Loucy (cell line): ENCODE measurements at regions not wholly inside any gene's neighbourhood (a gene's known extent, or its start where the extent isn't known, plus 50 kb on each side); places are given as distances from the start of the nearest gene placed in this dataset.

Experiments
- H2AFZ ChIP-seq: fragments of 200-600 bp; sonication (generic); 2 replicates; pipeline ENCODE4 v1.6.0; 2016; ENCODE audit warnings: antibody characterized with exemption, mild to moderate bottlenecking, low read length, moderate library complexity
- H3F3A ChIP-seq: fragments of 200-600 bp; 2 replicates; pipeline ENCODE4 v1.6.0; 2016; ENCODE audit warnings: antibody characterized with exemption, low read depth, mild to moderate bottlenecking
- H3K27me3 ChIP-seq: fragments of 200-600 bp; sonication (generic); 2 replicates; pipeline ENCODE4 v1.6.1; 2014; ENCODE audit warnings: low read length, mild to moderate bottlenecking; ENCODE audit not compliant: insufficient read depth, poor library complexity, severe bottlenecking
- H3K36me3 ChIP-seq: fragments of 200-600 bp; sonication (generic); 2 replicates; pipeline ENCODE4 v1.6.1; 2016; ENCODE audit warnings: low read length; ENCODE audit not compliant: insufficient read depth
- H3K4me1 ChIP-seq: fragments of 200-600 bp; sonication (generic); 2 replicates; pipeline ENCODE4 v1.5.1; 2014; ENCODE audit warnings: low read length, mild to moderate bottlenecking; ENCODE audit not compliant: insufficient read depth, poor library complexity, severe bottlenecking
- H3K4me2 ChIP-seq: fragments of 200-600 bp; sonication (generic); 2 replicates; pipeline ENCODE4 v1.6.0; 2014; ENCODE audit warnings: antibody characterized with exemption, low read length, low read depth, mild to moderate bottlenecking; ENCODE audit not compliant: poor library complexity, severe bottlenecking
- H3K4me3 ChIP-seq: fragments of 200-600 bp; sonication (generic); 2 replicates; pipeline ENCODE4 v1.5.1; 2014; ENCODE audit warnings: low read length, mild to moderate bottlenecking, mixed read lengths; ENCODE audit not compliant: poor library complexity, severe bottlenecking
- H3K79me2 ChIP-seq: fragments of 200-600 bp; sonication (generic); 2 replicates; pipeline ENCODE4 v1.6.1; 2014; ENCODE audit warnings: low read length; ENCODE audit not compliant: insufficient read depth
- H3K9ac ChIP-seq: fragments of 200-600 bp; sonication (generic); 2 replicates; pipeline ENCODE4 v1.6.0; 2014; ENCODE audit warnings: mild to moderate bottlenecking, low read depth, low read length, moderate library complexity; ENCODE audit not compliant: poor library complexity, severe bottlenecking
- H3K9me2 ChIP-seq: fragments of 200-600 bp; sonication (generic); replicated peaks from 2 replicates; pipeline ENCODE4 v1.6.1; 2016; ENCODE audit warnings: low read depth, low read length, mixed read lengths
- H3K9me3 ChIP-seq: fragments of 200-600 bp; sonication (generic); 2 replicates; pipeline ENCODE4 v1.6.1; 2014; ENCODE audit warnings: mild to moderate bottlenecking, antibody characterized with exemption, low read length, low read depth; ENCODE audit not compliant: insufficient read depth
- H4K20me1 ChIP-seq: fragments of 200-600 bp; sonication (generic); 2 replicates; pipeline ENCODE4 v1.6.0; 2014; ENCODE audit warnings: antibody characterized with exemption, low read length, mild to moderate bottlenecking; ENCODE audit not compliant: insufficient read depth, poor library complexity, severe bottlenecking
- CTCF ChIP-seq: fragments of 200-600 bp; sonication (generic); conservative IDR thresholded peaks from 2 replicates; pipeline ENCODE4 v1.5.1; 2014; ENCODE audit warnings: mild to moderate bottlenecking, antibody characterized with exemption, low read length
- EZH2phosphoT487 ChIP-seq: fragments of 200-600 bp; IDR thresholded peaks from 2 replicates; pipeline ENCODE4 v1.6.1; 2018; ENCODE audit warnings: antibody characterized with exemption, mild to moderate bottlenecking, moderate library complexity, borderline replicate concordance

DNA sequence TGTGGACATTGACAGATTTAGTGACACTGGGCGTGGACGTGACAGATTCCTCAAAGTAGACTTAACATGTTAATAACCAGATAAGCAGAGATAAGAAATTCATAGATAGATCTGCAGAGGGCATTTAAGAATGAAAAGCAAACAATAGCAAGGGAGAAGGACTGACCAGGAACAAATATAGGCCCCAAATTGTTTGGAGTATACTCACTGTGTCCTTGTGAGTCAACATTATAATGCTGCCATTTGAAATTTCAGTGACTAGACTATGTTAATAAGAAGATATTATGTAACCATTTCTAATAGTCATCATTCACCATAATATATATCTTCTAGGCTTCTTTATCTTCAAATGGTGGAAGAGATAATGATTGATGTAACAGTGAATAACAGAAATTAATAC lies 78.1 kb upstream of the SLC38A11 start:
- Histone ChIP-seq H3K4me2 (no peak overlapping the region), H3K4me1 (no peaks in the 10 kb centered on the region), H3K79me2 (no peaks in the 10 kb centered on the region), H3K4me3 (no peak overlapping the region), H3K9me3 (no peaks in the 10 kb centered on the region), H3K9me2 (no peaks in the 10 kb centered on the region), H3K9ac (no peak overlapping the region), H3K36me3 (no peaks in the 10 kb centered on the region), H3K27me3 (no peaks in the 10 kb centered on the region), H3F3A (no peaks in the 10 kb centered on the region), H2AFZ (no peak overlapping the region), H4K20me1 (no peaks in the 10 kb centered on the region)
- TF ChIP-seq EZH2phosphoT487 = no peak
- TF ChIP-seq CTCF = no peak

DNA sequence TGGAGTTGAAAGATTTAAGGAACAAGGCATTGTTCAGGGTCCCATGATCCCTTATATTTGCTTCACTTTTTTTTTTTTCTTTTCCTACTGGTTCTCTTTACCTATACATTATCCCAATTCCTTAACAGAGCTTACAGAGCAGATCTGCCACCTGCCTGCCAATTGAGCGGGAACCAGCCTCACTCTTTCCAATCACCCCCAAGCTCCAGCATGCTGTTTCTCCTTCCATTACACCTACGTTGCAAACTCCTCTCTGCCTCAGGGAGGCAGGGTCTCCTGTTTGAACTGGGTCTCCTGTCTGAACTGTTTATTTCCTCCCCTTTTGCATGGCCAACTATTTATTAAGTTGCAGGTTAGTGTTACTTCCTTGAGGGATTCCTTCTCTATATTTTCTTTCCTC lies 77.2 kb upstream of the SLC38A11 start:
- Histone ChIP-seq H3K36me3 (no peaks in the 10 kb centered on the region), H2AFZ (peak overlapping the region; percentile 54; the same call in 1 of the 2 replicates), H3K27me3 (no peaks in the 10 kb centered on the region), H3K9me3 (no peaks in the 10 kb centered on the region), H3K4me2 (no peak overlapping the region), H3F3A (no peaks in the 10 kb centered on the region), H4K20me1 (no peaks in the 10 kb centered on the region), H3K4me3 (no peak overlapping the region), H3K9me2 (no peaks in the 10 kb centered on the region), H3K79me2 (no peaks in the 10 kb centered on the region), H3K9ac (no peak overlapping the region), H3K4me1 (no peaks in the 10 kb centered on the region)
- no peak; the same call in 1 of the 2 replicates for TF ChIP-seq CTCF
- no peak for TF ChIP-seq EZH2phosphoT487

DNA sequence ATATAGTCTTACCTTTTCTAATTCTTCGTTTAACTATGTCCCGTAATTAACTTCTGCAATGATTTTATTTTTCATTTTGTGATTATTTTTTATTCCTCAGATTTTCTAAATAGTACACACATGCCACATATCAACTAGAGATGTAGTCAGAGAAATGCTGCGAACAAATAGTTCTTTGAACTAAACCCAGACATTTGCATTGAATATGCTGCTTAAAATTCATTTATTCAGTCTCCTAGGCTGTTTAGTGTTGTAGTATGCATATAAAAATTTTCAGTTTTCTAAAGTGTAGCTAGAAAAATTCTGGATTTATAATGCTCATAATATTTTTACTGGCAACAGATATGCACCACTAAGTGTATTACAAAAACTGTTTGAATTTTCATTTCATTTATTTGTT lies 68.9 kb upstream of the SLC38A11 start:
- TF ChIP-seq EZH2phosphoT487 (no peak), CTCF (no peak)
- no peak overlapping the region for H3K9ac ChIP-seq

More for the DNA sequence above, 68.9 kb upstream of the SLC38A11 start:
- H3K9me2 ChIP-seq = no peaks in the 10 kb centered on the region
- H4K20me1 ChIP-seq = no peaks in the 10 kb centered on the region
- no peaks in the 10 kb centered on the region for H3K27me3 ChIP-seq
- H2AFZ ChIP-seq = no peak overlapping the region
- no peak overlapping the region for H3K4me3 ChIP-seq
- no peaks in the 10 kb centered on the region for H3K4me1 ChIP-seq
- H3K9me3 ChIP-seq = no peaks in the 10 kb centered on the region
- H3K4me2 ChIP-seq = no peak overlapping the region
- H3K36me3 ChIP-seq = no peaks in the 10 kb centered on the region
- H3K79me2 ChIP-seq = no peaks in the 10 kb centered on the region
- H3F3A ChIP-seq = no peaks in the 10 kb centered on the region
